GM12878 (cell line): ENCODE measurements at regions not wholly inside any gene's neighbourhood (a gene's known extent, or its start where the extent isn't known, plus 50 kb on each side); places are given as distances from the start of the nearest gene placed in this dataset.

Experiments
- ATAC-seq: fragments of 200-7000 bp; cut with Tn5 transposase; 3 replicates; pipeline ENCODE4 v1.9.1; 2020; ENCODE audit warnings: mild to moderate bottlenecking, moderate library complexity
- BruUV-seq: library from RNA; stranded (reverse); fragments of 400-500 nt; replicated peaks from 2 replicates; lab custom pipeline; 2021; lab: Mats Ljungman, UMichigan
- CTCF ChIA-PET: fragments of 300-600 bp; sonication (Branson Sonifier 250); formaldehyde crosslinking; extraction: SDS; loops from one replicate; lab custom pipeline; 2021; ENCODE audit warnings: inconsistent platforms; lab: Yijun Ruan, JAX
- POLR2A ChIA-PET: fragments of 350-600 bp; formaldehyde crosslinking; extraction: SDS; loops from one replicate; lab custom pipeline; 2021; ENCODE audit warnings: inconsistent platforms; lab: Charles Lee
- RAD21 ChIA-PET: fragments of 300-600 bp; sonication (Branson Sonifier 250); formaldehyde crosslinking; loops from one replicate; lab custom pipeline; 2023; ENCODE audit warnings: antibody characterized with exemption; ENCODE audit not compliant: unreplicated experiment; lab: Charles Lee
- SMC1A ChIA-PET: fragments of 300-600 bp; sonication (Branson Sonifier 250); formaldehyde crosslinking; loops from one replicate; lab custom pipeline; 2023; ENCODE audit not compliant: unreplicated experiment, uncharacterized antibody; lab: Charles Lee
- DNase-seq: peaks from one replicate; pipeline ENCODE4 v3.0.0-alpha.2; 2011; ENCODE audit warnings: low read depth, low spot score
- FAIRE-seq: peaks from 3 replicates; lab custom pipeline; 2011; peaks lifted over from hg19 to GRCh38; lab: Jason Lieb, UNC
- H2AFZ ChIP-seq: 2 replicates; pipeline ENCODE4 v1.6.0; 2011; ENCODE audit warnings: low read depth, low read length, control low read depth; ENCODE audit not compliant: control insufficient read depth
- H3K27ac ChIP-seq: 2 replicates; pipeline ENCODE4 v1.5.1; 2011; ENCODE audit warnings: control low read depth; ENCODE audit not compliant: control insufficient read depth, insufficient read depth
- H3K27me3 ChIP-seq, 2 experiments: replicated peaks in 1 of 2; 2 replicates each; pipeline versions ENCODE4 v1.6.0 to v1.6.1; 2011; ENCODE audit warnings: low read length in 1 of 2; ENCODE audit not compliant: control insufficient read depth in 2 of 2, insufficient read depth in 2 of 2
- H3K36me3 ChIP-seq, 2 experiments: 2 replicates each; pipeline ENCODE4 v1.5.1; 2011; ENCODE audit warnings: low read length in 1 of 2; ENCODE audit not compliant: control insufficient read depth in 2 of 2, insufficient read depth in 2 of 2
- H3K4me1 ChIP-seq: 2 replicates; pipeline ENCODE4 v1.6.1; 2011; ENCODE audit warnings: mild to moderate bottlenecking, low read length, moderate library complexity, mixed read lengths; ENCODE audit not compliant: control insufficient read depth, insufficient read depth
- H3K4me2 ChIP-seq: 2 replicates; pipeline ENCODE4 v1.6.0; 2011; ENCODE audit warnings: control low read depth; ENCODE audit not compliant: control insufficient read depth, insufficient read depth
- H3K4me3 ChIP-seq: fragments of 200-600 bp; sonication (generic); 2 replicates; pipeline ENCODE4 v1.5.1; 2016
- H3K79me2 ChIP-seq: 2 replicates; pipeline ENCODE4 v1.6.0; 2011; ENCODE audit warnings: low read length; ENCODE audit not compliant: control insufficient read depth, insufficient read depth
- H3K9ac ChIP-seq: 2 replicates; pipeline ENCODE4 v1.8.0; 2011; ENCODE audit warnings: low read length, control low read depth, mixed read lengths; ENCODE audit not compliant: control insufficient read depth, insufficient read depth
- H3K9me3 ChIP-seq: replicated peaks from 3 replicates; pipeline ENCODE4 v1.5.1; 2011; ENCODE audit warnings: mild to moderate bottlenecking, low read length; ENCODE audit not compliant: control insufficient read depth, insufficient read depth
- H4K20me1 ChIP-seq: 2 replicates; pipeline ENCODE4 v1.6.0; 2011; ENCODE audit not compliant: control insufficient read depth, insufficient read depth
- ATF2 ChIP-seq: IDR thresholded peaks from 2 replicates; pipeline ENCODE4 v1.6.1; 2012; ENCODE audit warnings: low read length, inconsistent platforms
- BCLAF1 ChIP-seq: fragments of 450-650 bp; IDR thresholded peaks from 2 replicates; pipeline ENCODE4 v1.6.1; 2017; ENCODE audit warnings: antibody characterized with exemption, mild to moderate bottlenecking, moderate library complexity
- CBX3 ChIP-seq: fragments of 200-600 bp; sonication (generic); IDR thresholded peaks from 2 replicates; pipeline ENCODE4 v1.6.1; 2016; ENCODE audit warnings: low read depth, borderline replicate concordance
- CHD1 ChIP-seq: IDR thresholded peaks from 2 replicates; pipeline ENCODE4 v1.6.1; 2012; ENCODE audit warnings: low read depth, low read length, improper control_type of control experiment
- ETV6 ChIP-seq, 2 experiments: fragments of 450-650 bp in 1 of 2; IDR thresholded peaks in 1 of 2; conservative IDR thresholded peaks in 1 of 2; 2 replicates each; pipeline ENCODE4 v1.6.1; 2014; ENCODE audit warnings: antibody characterized with exemption in 1 of 2, borderline replicate concordance in 1 of 2, low read depth in 1 of 2, mild to moderate bottlenecking in 1 of 2, moderate library complexity in 1 of 2
- IKZF2 ChIP-seq, 2 experiments: fragments of 450-650 bp; IDR thresholded peaks; 2 replicates each; pipeline ENCODE4 v1.6.1; 2017; ENCODE audit warnings: mild to moderate bottlenecking in 2 of 2, moderate library complexity in 2 of 2
- MYC ChIP-seq: IDR thresholded peaks from 2 replicates; pipeline ENCODE4 v1.6.1; 2011; ENCODE audit warnings: mild to moderate bottlenecking, low read length, moderate library complexity, inconsistent platforms; ENCODE audit not compliant: insufficient read depth, insufficient replicate concordance, insufficient read length, severe bottlenecking
- POLR2AphosphoS5 ChIP-seq: IDR thresholded peaks from 2 replicates; pipeline ENCODE4 v1.6.1; 2011; ENCODE audit warnings: mild to moderate bottlenecking, low read length, inconsistent platforms
- POU2F2 ChIP-seq: IDR thresholded peaks from 3 replicates; pipeline ENCODE4 v1.6.1; 2011; ENCODE audit warnings: low read depth, mild to moderate bottlenecking, low read length, borderline replicate concordance
- RBBP5 ChIP-seq: fragments of 200-600 bp; sonication (generic); conservative IDR thresholded peaks from 2 replicates; pipeline ENCODE4 v1.6.1; 2016
- SMAD5 ChIP-seq: IDR thresholded peaks from 2 replicates; pipeline ENCODE4 v1.6.1; 2016; ENCODE audit warnings: antibody characterized with exemption, low read depth
- TAF1 ChIP-seq: IDR thresholded peaks from 2 replicates; pipeline ENCODE4 v1.6.1; 2011; ENCODE audit warnings: mild to moderate bottlenecking, low read depth, low read length, borderline replicate concordance
- ZNF217 ChIP-seq: fragments of 450-650 bp; IDR thresholded peaks from 2 replicates; pipeline ENCODE4 v1.6.1; 2017; ENCODE audit warnings: antibody characterized with exemption, mild to moderate bottlenecking
- ZNF274 ChIP-seq: IDR thresholded peaks from one replicate; pipeline ENCODE4 v1.8.0; 2011; ENCODE audit not compliant: insufficient read length, insufficient read depth
- ZNF592 ChIP-seq: fragments of 450-650 bp; IDR thresholded peaks from 2 replicates; pipeline ENCODE4 v1.6.1; 2017; ENCODE audit warnings: mild to moderate bottlenecking, moderate library complexity
- ZNF622 ChIP-seq: fragments of 450-650 bp; IDR thresholded peaks from 2 replicates; pipeline ENCODE4 v1.6.1; 2017; ENCODE audit warnings: mild to moderate bottlenecking, inconsistent platforms
- WGBS: methylation state at CpG from one replicate; pipeline ENCODE4 v1.1.6; 2016; ENCODE audit warnings: low lambda C conversion rate; ENCODE audit not compliant: insufficient replicate concordance, insufficient coverage; ENCODE audit errors: missing lambda C conversion rate; 5-methylcytosine and 5-hydroxymethylcytosine counted together
- in situ Hi-C: fragments of 300-500 bp; cut with MboI; formaldehyde crosslinking; loops from 9 replicates; pipeline ENCODE4 v1.14.3; 2018; ENCODE audit warnings: mixed read lengths
- intact Hi-C: fragments of 100-400 bp; cut with micrococcal nuclease; formaldehyde crosslinking; loops from one replicate; pipeline ENCODE4 v1.14.2; 2022; ENCODE audit not compliant: unreplicated experiment

- in situ Hi-C loops (no loop called here), intact Hi-C loops (no loop called here)
- POLR2A ChIA-PET: no interaction called here
- H3K9ac ChIP-seq: no peak overlapping the region
- no peaks in the 10 kb centered on the region for H3K27me3 ChIP-seq
- DNase-seq: no peak
- SMC1A ChIA-PET: no interaction called here
- H3K4me3 ChIP-seq: no peak overlapping the region
- no peaks in the 10 kb centered on the region; the same call in 2 of the 3 replicates for H3K9me3 ChIP-seq
- no peak for FAIRE-seq
- RAD21 ChIA-PET: no interaction called here
- CTCF ChIA-PET: no interaction called here
- WGBS: 33% methylated on average over 14 of the region's 14 CpGs
- H3K4me1 ChIP-seq: peaks cover 6% of the 10 kb centered on the region
- no peaks in the 10 kb centered on the region for H3K79me2 ChIP-seq
- H3K4me2 ChIP-seq: no peak overlapping the region
- H4K20me1 ChIP-seq: no peaks in the 10 kb centered on the region
- no TSS peak for BruUV-seq
- H3K36me3 ChIP-seq: no peaks in the 10 kb centered on the region
- ATAC-seq: no peak
- no peak overlapping the region for H3K27ac ChIP-seq
- H2AFZ ChIP-seq: no peak overlapping the region
- TF ChIP-seq POU2F2: no peak
- TF ChIP-seq TAF1: no peak
- TF ChIP-seq IKZF2 (IDR thresholded peaks at IDR 0.05): no peak
- no peak for TF ChIP-seq RBBP5
- no peak for TF ChIP-seq BCLAF1
- no peak for TF ChIP-seq SMAD5
- no peak for TF ChIP-seq CHD1
- no peak for TF ChIP-seq POLR2AphosphoS5
- no peak for TF ChIP-seq ZNF592
- TF ChIP-seq CBX3: no peak
- no peak for TF ChIP-seq ZNF274
- no peak for TF ChIP-seq ETV6 (conservative IDR thresholded peaks at IDR 0.05 in 1 of 2, IDR thresholded peaks at IDR 0.05 in 1 of 2; ENCODE audit: borderline replicate concordance in 1 of 2, low read depth in 1 of 2)
- no peak for TF ChIP-seq ZNF217
- TF ChIP-seq ATF2: no peak
- TF ChIP-seq ZNF622: no peak
- no peak for TF ChIP-seq MYC
Measured at GRCh38 chr16:79839466-79840341, 239.2 kb upstream of the MAF start.
